Cardiac fibroblast (primary cell): ENCODE measurements at regions not wholly inside any gene's neighbourhood (a gene's known extent, or its start where the extent isn't known, plus 50 kb on each side); places are given as distances from the start of the nearest gene placed in this dataset.

ENCODE experiments used
- DNase-seq, 2 donors: peaks; one replicate each; pipeline versions ENCODE4 v3.0.0 to v3.0.0-alpha.2; 2010; ENCODE audit warnings: low read depth in 2 of 2
- H3K4me3 ChIP-seq, 2 donors: replicated peaks in 1 of 2; 1 replicate in 1 of 2; 2 replicates in 1 of 2; pipeline ENCODE4 v1.5.1; 2011; ENCODE audit warnings: low read depth in 2 of 2, low read length in 2 of 2, mild to moderate bottlenecking in 2 of 2, moderate library complexity in 1 of 2
- CTCF ChIP-seq: IDR thresholded peaks from one replicate; pipeline ENCODE4 v1.5.1; 2011; ENCODE audit warnings: low read depth, mild to moderate bottlenecking, low read length, inconsistent platforms

GRCh38 chr6:156543431-156543830 is 233.7 kb upstream of the ARID1B start:
- no peak for TF ChIP-seq CTCF
- H3K4me3 ChIP-seq = no peak overlapping the region
- no peak for DNase-seq

- no peak overlapping the region for H3K4me3 ChIP-seq
- no peak for TF ChIP-seq CTCF
- no peak for DNase-seq
Measured at GRCh38 chr6:156538875-156539660, 238.1 kb upstream of the ARID1B start.

GRCh38 chr6:156534594-156534993 is 242.6 kb upstream of the ARID1B start:
- DNase-seq = no peak
- TF ChIP-seq CTCF = no peak
- H3K4me3 ChIP-seq = no peak overlapping the region

GRCh38 chr6:156533872-156534524 is 243.2 kb upstream of the ARID1B start:
- TF ChIP-seq CTCF = no peak
- DNase-seq = no peak
- H3K4me3 ChIP-seq = no peak overlapping the region

GRCh38 chr6:156526081-156526480 is 251.1 kb upstream of the ARID1B start:
- no peak for DNase-seq
- no peak overlapping the region for H3K4me3 ChIP-seq
- TF ChIP-seq CTCF = no peak

- TF ChIP-seq CTCF = no peak
- DNase-seq = no peak
- H3K4me3 ChIP-seq = no peak overlapping the region
Measured at GRCh38 chr6:156525541-156525940, 251.6 kb upstream of the ARID1B start.
